Right lobe of liver (tissue), 6 donors: ENCODE measurements at regions not wholly inside any gene's neighbourhood (a gene's known extent, or its start where the extent isn't known, plus 50 kb on each side); places are given as distances from the start of the nearest gene placed in this dataset.
"Not testable (repeated sequence)": the region's sequence is repeated elsewhere in the genome, so short reads cannot be mapped to it uniquely, and the experiment has no call there.

Source experiments
- ATAC-seq, 4 donors: fragments of 200-7000 bp; cut with Tn5 transposase; one replicate each; pipeline ENCODE4 v1.9.1; 2020; ENCODE audit warnings: mild to moderate bottlenecking in 4 of 4, moderate library complexity in 4 of 4
- DNase-seq, 3 donors: peaks; one replicate each; pipeline ENCODE4 v3.0.0-alpha.2; 2020
- H3K27ac ChIP-seq, 3 donors: fragments of 200-600 bp; one replicate each; pipeline ENCODE4 v1.8.0; 2022
- H3K27me3 ChIP-seq, 2 donors: fragments of 200-600 bp; one replicate each; pipeline ENCODE4 v1.8.0; 2022
- H3K36me3 ChIP-seq, 4 donors: fragments of 200-600 bp; sonication (generic) in 1 of 4; one replicate each; pipeline versions ENCODE4 v1.5.1 to v1.8.0; 2017 to 2022; ENCODE audit warnings: control low read depth in 1 of 4
- H3K4me1 ChIP-seq, 4 donors: fragments of 200-600 bp; sonication (generic) in 1 of 4; one replicate each; pipeline versions ENCODE4 v1.5.1 to v1.8.0; 2017 to 2022; ENCODE audit warnings: control low read depth in 1 of 4
- H3K4me3 ChIP-seq, 3 donors: fragments of 200-600 bp; one replicate each; pipeline ENCODE4 v1.8.0; 2022
- H3K9me3 ChIP-seq, 4 donors: fragments of 200-600 bp; sonication (generic) in 1 of 4; one replicate each; pipeline versions ENCODE4 v1.5.1 to v1.8.0; 2017 to 2022; ENCODE audit warnings: control low read depth in 1 of 4
- CTCF ChIP-seq, 4 donors: fragments of 200-600 bp in 3 of 4; fragments of 450-650 bp in 1 of 4; IDR thresholded peaks; one replicate each; pipeline versions ENCODE4 v1.5.1 to v1.8.0; 2016 to 2022; ENCODE audit warnings: antibody characterized with exemption in 4 of 4, mild to moderate bottlenecking in 2 of 4
- POLR2A ChIP-seq: fragments of 450-650 bp; IDR thresholded peaks from one replicate; pipeline ENCODE4 v1.6.1; 2017; ENCODE audit warnings: antibody characterized with exemption, mild to moderate bottlenecking
- WGBS: methylation state at CpG from one replicate; pipeline ENCODE4 v1.1.6; 2018; ENCODE audit warnings: low coverage, low lambda C conversion rate; ENCODE audit not compliant: insufficient coverage; ENCODE audit errors: missing lambda C conversion rate; 5-methylcytosine and 5-hydroxymethylcytosine counted together
- intact Hi-C, 2 donors: fragments of 100-400 bp; cut with DNase I; formaldehyde crosslinking; loops; one replicate each; pipeline versions ENCODE4 v1.11.2 to v1.14.1; 2022
- donor health status: DM: no; HTN: yes; CAD: no.
- donor health status: DM: no; HTN: no; CAD: no.
- donor health status: DM: no; HTN: no; CAD: no.
- donor health status: DM: no; HTN: yes; CAD: no.
- donor health status: DM: no; HTN: yes; CAD: no.

GRCh38 chr10:44279426-44280126, 105.3 kb downstream of the CXCL12 start:
- ATAC-seq (no peak), DNase-seq (no peak)
- intact Hi-C loops, result no loop called here
- no peak overlapping the region for H3K4me3 ChIP-seq
- no peak overlapping the region for H3K27ac ChIP-seq
- no peaks in the 10 kb centered on the region for H3K4me1 ChIP-seq
- no peaks in the 10 kb centered on the region for H3K27me3 ChIP-seq
- TF ChIP-seq CTCF (IDR thresholded peaks at IDR 0.05) (no peak), POLR2A (no peak)
- H3K9me3 ChIP-seq, result no peaks in the 10 kb centered on the region
- H3K36me3 ChIP-seq, result no peaks in the 10 kb centered on the region
- WGBS, result 69% methylated on average over 7 of the region's 7 CpGs

DNA sequence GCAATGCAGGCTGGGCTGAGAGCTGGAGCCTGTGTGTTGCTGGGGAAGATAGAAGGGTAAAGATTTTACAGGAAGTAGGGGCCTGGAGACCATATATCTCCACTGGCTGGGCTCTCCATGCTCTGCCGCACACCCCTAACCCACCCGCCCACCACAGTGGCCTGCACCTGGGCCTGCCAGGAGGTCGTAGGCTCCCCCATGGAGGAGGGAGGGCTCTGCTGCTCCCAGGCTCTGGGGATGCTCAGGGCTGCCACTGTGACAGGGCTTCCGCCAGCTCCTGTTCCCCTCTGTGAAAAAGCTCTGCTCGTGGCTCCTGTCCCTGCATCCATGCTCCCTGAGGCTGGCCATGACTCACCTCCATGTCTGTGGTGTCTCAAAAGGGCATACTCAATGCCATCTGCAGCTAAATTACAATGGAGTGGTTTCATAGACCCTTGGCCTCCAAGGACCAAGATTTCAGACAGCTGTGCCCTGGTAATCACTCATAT, 106.0 kb downstream of the CXCL12 start:
- Histone ChIP-seq H3K36me3 (no peaks in the 10 kb centered on the region), H3K27me3 (no peaks in the 10 kb centered on the region), H3K9me3 (no peaks in the 10 kb centered on the region), H3K27ac (no peak overlapping the region), H3K4me1 (no peaks in the 10 kb centered on the region), H3K4me3 (no peak overlapping the region)
- TF ChIP-seq POLR2A, result no peak
- no peak for TF ChIP-seq CTCF (IDR thresholded peaks at IDR 0.05)
- ATAC-seq (no peak), DNase-seq (no peak)
- intact Hi-C loops, result no loop called here
- no CpG with 5 or more reads among the region's 5 CpGs for WGBS

DNA sequence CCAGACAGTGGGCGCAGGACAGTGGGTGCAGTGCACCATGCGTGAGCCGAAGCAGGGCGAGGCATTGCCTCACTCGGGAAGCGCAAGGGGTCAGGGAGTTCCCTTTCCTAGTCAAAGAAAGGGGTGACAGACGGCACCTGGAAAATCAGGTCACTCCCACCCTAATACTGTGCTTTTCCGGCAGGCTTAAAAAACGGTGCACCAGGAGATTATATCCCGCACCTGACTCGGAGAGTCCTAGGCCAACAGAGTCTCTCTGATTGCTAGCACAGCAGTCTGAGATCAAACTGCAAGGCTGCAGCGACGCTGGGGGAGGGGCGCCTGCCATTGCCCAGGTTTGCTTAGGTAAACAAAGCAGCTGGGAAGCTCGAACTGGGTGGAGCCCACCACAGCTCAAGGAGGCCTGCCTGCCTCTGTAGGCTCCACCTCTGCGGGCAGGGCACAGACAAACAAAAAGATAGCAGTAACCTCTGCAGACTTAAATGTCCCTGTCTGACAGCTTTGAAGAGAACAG, 116.4 kb downstream of the CXCL12 start:
- H3K9me3 ChIP-seq, intact Hi-C loops, H3K27me3 ChIP-seq, H3K36me3 ChIP-seq, H3K4me1 ChIP-seq, H3K27ac ChIP-seq, ATAC-seq, H3K4me3 ChIP-seq, DNase-seq: not testable (repeated sequence)
- 73% methylated on average over 6 of the region's 16 CpGs for WGBS

- intact Hi-C loops, result no loop called here
- no peak for ATAC-seq
- TF ChIP-seq POLR2A (no peak), CTCF (IDR thresholded peaks at IDR 0.05) (no peak)
- no peak for DNase-seq
- Histone ChIP-seq H3K4me1 (no peaks in the 10 kb centered on the region), H3K9me3 (no peaks in the 10 kb centered on the region), H3K27ac (no peak overlapping the region), H3K27me3 (no peaks in the 10 kb centered on the region), H3K36me3 (no peaks in the 10 kb centered on the region), H3K4me3 (no peak overlapping the region)
- 86% methylated on average over 1 of the region's 3 CpGs for WGBS
Observed at GRCh38 chr10:44267007-44267406, 117.9 kb downstream of the CXCL12 start.

GRCh38 chr10:44264244-44264643, 120.7 kb downstream of the CXCL12 start:
- no peaks in the 10 kb centered on the region for H3K36me3 ChIP-seq
- intact Hi-C loops, result no loop called here
- no peaks in the 10 kb centered on the region for H3K9me3 ChIP-seq
- no peak for TF ChIP-seq POLR2A
- TF ChIP-seq CTCF (IDR thresholded peaks at IDR 0.05), result no peak
- H3K27me3 ChIP-seq, result no peaks in the 10 kb centered on the region
- H3K27ac ChIP-seq, result no peak overlapping the region
- H3K4me3 ChIP-seq, result no peak overlapping the region
- 69% methylated on average over 4 of the region's 4 CpGs for WGBS
- ATAC-seq (no peak), DNase-seq (no peak)
- H3K4me1 ChIP-seq, result peaks cover 0 to 3% (median under 1%) of the 10 kb centered on the region in 4 donors
